OCI-M2 (cell line): ENCODE measurements at regions not wholly inside any gene's neighbourhood (a gene's known extent, or its start where the extent isn't known, plus 50 kb on each side); places are given as distances from the start of the nearest gene placed in this dataset.

ENCODE experiments used
- DNase-seq: peaks from one replicate; lab custom pipeline; 2025; ENCODE audit not compliant: unreplicated experiment; lab: John Stamatoyannopoulos, UW

GRCh38 chr18:40523287-40523686 is 1431.7 kb upstream of the PIK3C3 start:
- no peak for DNase-seq

- no peak for DNase-seq
These were observed 1454.0 kb upstream of the PIK3C3 start for GRCh38 chr18:40501026-40501425.

GRCh38 chr18:40494603-40495002 is 1460.4 kb upstream of the PIK3C3 start:
- DNase-seq = no peak

GRCh38 chr18:40493316-40493715 is 1461.7 kb upstream of the PIK3C3 start:
- DNase-seq = no peak

GRCh38 chr18:40489301-40489700 is 1465.7 kb upstream of the PIK3C3 start:
- DNase-seq = no peak

GRCh38 chr18:40485318-40485717 is 1469.7 kb upstream of the PIK3C3 start:
- no peak for DNase-seq

- DNase-seq = no peak
These were observed 1481.6 kb upstream of the PIK3C3 start for GRCh38 chr18:40473221-40474029.

GRCh38 chr18:40470723-40471122 is 1484.3 kb upstream of the PIK3C3 start:
- DNase-seq = no peak

GRCh38 chr18:40469851-40470250 is 1485.2 kb upstream of the PIK3C3 start:
- DNase-seq = no peak

- no peak for DNase-seq
These were observed 1485.7 kb upstream of the PIK3C3 start for GRCh38 chr18:40469316-40469715.

- DNase-seq = no peak
These were observed 1491.0 kb upstream of the PIK3C3 start for GRCh38 chr18:40464032-40464431.

GRCh38 chr18:40453903-40454302 is 1501.1 kb upstream of the PIK3C3 start:
- DNase-seq = no peak

- DNase-seq = no peak
These were observed 1502.4 kb upstream of the PIK3C3 start for GRCh38 chr18:40452599-40452998.

GRCh38 chr18:40450751-40451150 is 1504.3 kb upstream of the PIK3C3 start:
- DNase-seq = no peak

GRCh38 chr18:40447820-40448219 is 1507.2 kb upstream of the PIK3C3 start:
- DNase-seq = no peak

- no peak for DNase-seq
These were observed 1514.9 kb upstream of the PIK3C3 start for GRCh38 chr18:40440088-40440487.

GRCh38 chr18:40437517-40437916 is 1517.5 kb upstream of the PIK3C3 start:
- no peak for DNase-seq

- DNase-seq = no peak
These were observed 1523.7 kb upstream of the PIK3C3 start for GRCh38 chr18:40431071-40431985.

GRCh38 chr18:40423291-40423690 is 1531.7 kb upstream of the PIK3C3 start:
- no peak for DNase-seq

GRCh38 chr18:40420675-40421074 is 1534.4 kb upstream of the PIK3C3 start:
- DNase-seq = no peak

- no peak for DNase-seq
These were observed 1537.5 kb upstream of the PIK3C3 start for GRCh38 chr18:40417501-40417900.

GRCh38 chr18:40415821-40416220 is 1539.2 kb upstream of the PIK3C3 start:
- no peak for DNase-seq
